WTC11 (cell line): ENCODE measurements at regions not wholly inside any gene's neighbourhood (a gene's known extent, or its start where the extent isn't known, plus 50 kb on each side); places are given as distances from the start of the nearest gene placed in this dataset.

Experiments used
- ATAC-seq: fragments of 200-7000 bp; cut with Tn5 transposase; 2 replicates; pipeline ENCODE4 v1.10.0; 2021; ENCODE audit warnings: mild to moderate bottlenecking, moderate library complexity
- CTCF ChIA-PET: fragments of 300-600 bp; sonication (Branson Sonifier 250); formaldehyde crosslinking; loops from one replicate; lab custom pipeline; 2021; ENCODE audit warnings: antibody characterized with exemption; lab: Charles Lee
- POLR2A ChIA-PET: fragments of 350-600 bp; sonication (Branson Sonifier 250); formaldehyde crosslinking; loops from one replicate; lab custom pipeline; 2021; ENCODE audit warnings: antibody characterized with exemption; lab: Charles Lee
- DNase-seq: peaks from one replicate; pipeline ENCODE4 v3.0.0; 2021; ENCODE audit warnings: low spot score
- H3K27ac Mint-ChIP-seq: 2 replicates; pipeline ENCODE4 v1.8.0; 2021; ENCODE audit warnings: mixed read lengths
- H3K27me3 Mint-ChIP-seq: 2 replicates; pipeline ENCODE4 v1.8.0; 2021; ENCODE audit warnings: low read depth, mild to moderate bottlenecking, moderate library complexity, mixed read lengths
- H3K36me3 Mint-ChIP-seq: 2 replicates; pipeline ENCODE4 v1.8.0; 2021; ENCODE audit warnings: mixed read lengths
- H3K4me1 Mint-ChIP-seq: 2 replicates; pipeline ENCODE4 v1.8.0; 2022; ENCODE audit warnings: mixed read lengths
- H3K4me3 Mint-ChIP-seq: 2 replicates; pipeline ENCODE4 v1.8.0; 2021; ENCODE audit warnings: mild to moderate bottlenecking, moderate library complexity, mixed read lengths
- H3K9me3 Mint-ChIP-seq: 2 replicates; pipeline ENCODE4 v1.8.0; 2021; ENCODE audit warnings: mixed read lengths
- CREM ChIP-seq: sonication (generic); formaldehyde crosslinking; IDR thresholded peaks from 2 replicates; pipeline ENCODE4 v1.8.1; 2022; ENCODE audit warnings: mild to moderate bottlenecking, missing genetic modification reagents, moderate library complexity
- ETV6 ChIP-seq: sonication (generic); formaldehyde crosslinking; IDR thresholded peaks from 2 replicates; pipeline ENCODE4 v1.8.1; 2022; ENCODE audit warnings: mild to moderate bottlenecking, missing genetic modification reagents
- FOXJ3 ChIP-seq: sonication (generic); formaldehyde crosslinking; IDR thresholded peaks from 2 replicates; pipeline ENCODE4 v1.9.0; 2021; ENCODE audit warnings: missing genetic modification reagents, mild to moderate bottlenecking, borderline replicate concordance
- FOXK1 ChIP-seq: sonication (generic); formaldehyde crosslinking; IDR thresholded peaks from 2 replicates; pipeline ENCODE4 v1.8.0; 2022; ENCODE audit warnings: mild to moderate bottlenecking, moderate library complexity, missing genetic modification reagents
- GTF2I ChIP-seq: fragments of 250-450 bp; sonication (Bioruptor Pico); conservative IDR thresholded peaks from 2 replicates; pipeline ENCODE4 v1.4.0; 2021; ENCODE audit warnings: mild to moderate bottlenecking
- IRF2 ChIP-seq: sonication (generic); formaldehyde crosslinking; IDR thresholded peaks from 2 replicates; pipeline ENCODE4 v1.8.0; 2022; ENCODE audit warnings: low read depth, missing genetic modification reagents, borderline replicate concordance
- JAZF1 ChIP-seq: fragments of 250-450 bp; sonication (Bioruptor Pico); IDR thresholded peaks from 2 replicates; pipeline ENCODE4 v1.9.0; 2021; ENCODE audit warnings: moderate library complexity, mild to moderate bottlenecking, inconsistent platforms
- SMAD3 ChIP-seq: sonication (generic); formaldehyde crosslinking; IDR thresholded peaks from 2 replicates; pipeline ENCODE4 v1.8.0; 2022; ENCODE audit warnings: missing genetic modification reagents, mild to moderate bottlenecking, borderline replicate concordance
- SMAD4 ChIP-seq: sonication (generic); formaldehyde crosslinking; IDR thresholded peaks from 2 replicates; pipeline ENCODE4 v1.8.0; 2022; ENCODE audit warnings: mild to moderate bottlenecking, missing genetic modification reagents
- STAT6 ChIP-seq: sonication (generic); formaldehyde crosslinking; conservative IDR thresholded peaks from 2 replicates; pipeline ENCODE4 v1.8.1; 2023; ENCODE audit warnings: mild to moderate bottlenecking, low read depth, missing genetic modification reagents, moderate library complexity
- TEAD4 ChIP-seq: sonication (generic); formaldehyde crosslinking; IDR thresholded peaks from 2 replicates; pipeline ENCODE4 v1.8.0; 2022; ENCODE audit warnings: mild to moderate bottlenecking, missing genetic modification reagents
- ZNF138 ChIP-seq: sonication (generic); formaldehyde crosslinking; conservative IDR thresholded peaks from 2 replicates; pipeline ENCODE4 v1.8.1; 2022; ENCODE audit warnings: mild to moderate bottlenecking, moderate library complexity, missing genetic modification reagents
- ZNF219 ChIP-seq: sonication (generic); formaldehyde crosslinking; IDR thresholded peaks from 2 replicates; pipeline ENCODE4 v1.8.0; 2023; ENCODE audit warnings: missing genetic modification reagents, mild to moderate bottlenecking, borderline replicate concordance
- ZNF281 ChIP-seq: sonication (generic); formaldehyde crosslinking; IDR thresholded peaks from 2 replicates; pipeline ENCODE4 v1.8.0; 2023; ENCODE audit warnings: mild to moderate bottlenecking, missing genetic modification reagents
- TF ChIP-seq, protein P1 (sequence below): sonication (generic); formaldehyde crosslinking; IDR thresholded peaks from 2 replicates; pipeline ENCODE4 v1.8.1; 2022; ENCODE audit warnings: low read depth, missing genetic modification reagents, borderline replicate concordance
- TF ChIP-seq, protein P2 (sequence below): sonication (generic); formaldehyde crosslinking; IDR thresholded peaks from 2 replicates; pipeline ENCODE4 v1.8.1; 2023; ENCODE audit warnings: mild to moderate bottlenecking, missing genetic modification reagents, moderate library complexity
- TF ChIP-seq, protein P3 (sequence below): sonication (generic); formaldehyde crosslinking; IDR thresholded peaks from 2 replicates; pipeline ENCODE4 v1.8.0; 2022; ENCODE audit warnings: mild to moderate bottlenecking, missing genetic modification reagents

- TF ChIP-seq, protein P1, sequence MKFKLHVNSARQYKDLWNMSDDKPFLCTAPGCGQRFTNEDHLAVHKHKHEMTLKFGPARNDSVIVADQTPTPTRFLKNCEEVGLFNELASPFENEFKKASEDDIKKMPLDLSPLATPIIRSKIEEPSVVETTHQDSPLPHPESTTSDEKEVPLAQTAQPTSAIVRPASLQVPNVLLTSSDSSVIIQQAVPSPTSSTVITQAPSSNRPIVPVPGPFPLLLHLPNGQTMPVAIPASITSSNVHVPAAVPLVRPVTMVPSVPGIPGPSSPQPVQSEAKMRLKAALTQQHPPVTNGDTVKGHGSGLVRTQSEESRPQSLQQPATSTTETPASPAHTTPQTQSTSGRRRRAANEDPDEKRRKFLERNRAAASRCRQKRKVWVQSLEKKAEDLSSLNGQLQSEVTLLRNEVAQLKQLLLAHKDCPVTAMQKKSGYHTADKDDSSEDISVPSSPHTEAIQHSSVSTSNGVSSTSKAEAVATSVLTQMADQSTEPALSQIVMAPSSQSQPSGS (CRISPR knock-in tag), result no peak
- TF ChIP-seq ZNF138, result no peak
- TF ChIP-seq, protein P2, sequence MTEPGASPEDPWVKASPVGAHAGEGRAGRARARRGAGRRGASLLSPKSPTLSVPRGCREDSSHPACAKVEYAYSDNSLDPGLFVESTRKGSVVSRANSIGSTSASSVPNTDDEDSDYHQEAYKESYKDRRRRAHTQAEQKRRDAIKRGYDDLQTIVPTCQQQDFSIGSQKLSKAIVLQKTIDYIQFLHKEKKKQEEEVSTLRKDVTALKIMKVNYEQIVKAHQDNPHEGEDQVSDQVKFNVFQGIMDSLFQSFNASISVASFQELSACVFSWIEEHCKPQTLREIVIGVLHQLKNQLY (CRISPR knock-in tag), result no peak
- no peak for TF ChIP-seq FOXK1 (CRISPR knock-in tag)
- no peak for TF ChIP-seq SMAD3 (CRISPR knock-in tag)
- no peak for TF ChIP-seq CREM (CRISPR knock-in tag)
- no peak for TF ChIP-seq JAZF1 (CRISPR knock-in tag)
- TF ChIP-seq ZNF219 (CRISPR knock-in tag), result no peak
- no peak for TF ChIP-seq ZNF281 (CRISPR knock-in tag)
- no peak for TF ChIP-seq TEAD4 (CRISPR knock-in tag)
These were observed 69.4 kb upstream of the HGFAC start (continued) for GRCh38 chr4:3372264-3372932.

DNA sequence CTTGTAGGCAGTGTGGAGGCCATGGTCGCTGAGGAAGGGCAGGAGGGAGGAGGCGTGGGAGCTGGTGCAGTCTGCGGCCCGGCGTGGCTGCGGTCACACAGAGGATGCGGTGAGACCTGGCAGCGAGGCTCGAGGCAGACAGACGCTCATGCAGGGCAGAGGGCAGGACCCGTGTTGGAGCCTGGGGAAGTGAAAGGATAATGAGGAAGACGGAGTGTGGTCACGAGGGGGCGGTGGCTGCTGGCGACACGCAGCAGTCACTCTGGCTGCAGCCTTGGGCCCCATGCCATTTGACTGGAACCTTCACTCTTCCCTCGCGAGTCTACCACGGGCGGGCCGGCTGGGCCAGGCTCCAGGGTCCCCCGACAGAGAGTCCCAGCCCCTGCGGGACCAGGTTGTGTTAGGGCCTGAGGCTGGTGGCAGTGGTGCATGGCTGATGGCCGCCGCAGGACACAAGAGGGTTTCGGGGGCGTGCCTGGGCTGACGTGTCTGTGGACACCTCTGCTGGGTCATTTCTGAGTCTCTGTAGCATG, 68.8 kb upstream of the HGFAC start:
- Mint-ChIP-seq H3K27me3 (peaks cover 25% of the 10 kb centered on the region), H3K36me3 (peaks cover 6% of the 10 kb centered on the region), H3K27ac (peak overlapping the region; percentile 46), H3K4me3 (no peak overlapping the region), H3K9me3 (peaks cover 2% of the 10 kb centered on the region; the same call in 1 of the 2 replicates), H3K4me1 (peaks cover 38% of the 10 kb centered on the region)
- TF ChIP-seq, protein P3, sequence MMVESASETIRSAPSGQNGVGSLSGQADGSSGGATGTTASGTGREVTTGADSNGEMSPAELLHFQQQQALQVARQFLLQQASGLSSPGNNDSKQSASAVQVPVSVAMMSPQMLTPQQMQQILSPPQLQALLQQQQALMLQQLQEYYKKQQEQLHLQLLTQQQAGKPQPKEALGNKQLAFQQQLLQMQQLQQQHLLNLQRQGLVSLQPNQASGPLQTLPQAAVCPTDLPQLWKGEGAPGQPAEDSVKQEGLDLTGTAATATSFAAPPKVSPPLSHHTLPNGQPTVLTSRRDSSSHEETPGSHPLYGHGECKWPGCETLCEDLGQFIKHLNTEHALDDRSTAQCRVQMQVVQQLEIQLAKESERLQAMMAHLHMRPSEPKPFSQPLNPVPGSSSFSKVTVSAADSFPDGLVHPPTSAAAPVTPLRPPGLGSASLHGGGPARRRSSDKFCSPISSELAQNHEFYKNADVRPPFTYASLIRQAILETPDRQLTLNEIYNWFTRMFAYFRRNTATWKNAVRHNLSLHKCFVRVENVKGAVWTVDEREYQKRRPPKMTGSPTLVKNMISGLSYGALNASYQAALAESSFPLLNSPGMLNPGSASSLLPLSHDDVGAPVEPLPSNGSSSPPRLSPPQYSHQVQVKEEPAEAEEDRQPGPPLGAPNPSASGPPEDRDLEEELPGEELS (CRISPR knock-in tag), result no peak
- no peak for TF ChIP-seq JAZF1 (CRISPR knock-in tag)
- TF ChIP-seq GTF2I (CRISPR knock-in tag), result no peak
- no peak for TF ChIP-seq SMAD4
- TF ChIP-seq STAT6 (CRISPR knock-in tag), result no peak
- no peak for TF ChIP-seq ETV6 (CRISPR knock-in tag)
- no peak for TF ChIP-seq TEAD4 (CRISPR knock-in tag)
- TF ChIP-seq IRF2 (CRISPR knock-in tag), result no peak
- no peak for TF ChIP-seq FOXJ3 (CRISPR knock-in tag)
- POLR2A ChIA-PET, result no interaction called here
- CTCF ChIA-PET, result interaction anchor here (0.8 to 1.2 kb wide), 2 partner anchors 10 to 108 kb away, joined by 3 read pairs; no protein-coding TSS in a partner anchor
- ATAC-seq (no peak), DNase-seq (no peak)
